Cardiac muscle cell (in vitro differentiated cells and primary cell): ENCODE measurements at regions not wholly inside any gene's neighbourhood (a gene's known extent, or its start where the extent isn't known, plus 50 kb on each side); places are given as distances from the start of the nearest gene placed in this dataset.
"Not testable (repeated sequence)": the region's sequence is repeated elsewhere in the genome, so short reads cannot be mapped to it uniquely, and the experiment has no call there.

ENCODE experiments used
- DNase-seq, 2 donors: peaks; one replicate each; pipeline versions ENCODE4 v3.0.0 to v3.0.0-alpha.2; 2010 to 2017; ENCODE audit warnings: low read depth in 1 of 2, low spot score in 1 of 2
- H3K27ac ChIP-seq: fragments of 200-600 bp; sonication (generic); 2 replicates; pipeline ENCODE4 v1.5.1; 2016
- H3K27me3 ChIP-seq: fragments of 200-600 bp; sonication (generic); 2 replicates; pipeline ENCODE4 v1.6.0; 2016; ENCODE audit warnings: control low read depth
- H3K36me3 ChIP-seq: fragments of 200-600 bp; sonication (generic); 2 replicates; pipeline ENCODE4 v1.5.1; 2016; ENCODE audit warnings: control low read depth
- H3K4me1 ChIP-seq: fragments of 200-600 bp; sonication (generic); 2 replicates; pipeline ENCODE4 v1.8.1; 2017; ENCODE audit warnings: low read depth, mild to moderate bottlenecking, mixed run types
- H3K4me3 ChIP-seq: fragments of 200-600 bp; sonication (generic); 2 replicates; pipeline ENCODE4 v1.5.1; 2016; ENCODE audit warnings: mild to moderate bottlenecking
- H3K9me3 ChIP-seq: fragments of 200-600 bp; sonication (generic); 2 replicates; pipeline ENCODE4 v1.5.1; 2017; ENCODE audit warnings: low read depth, mild to moderate bottlenecking, control low read depth
- TF ChIP-seq, protein P1 (sequence below): IDR thresholded peaks from 2 replicates; pipeline ENCODE4 v1.5.1; 2012; ENCODE audit warnings: low read depth, mild to moderate bottlenecking, low read length

DNA sequence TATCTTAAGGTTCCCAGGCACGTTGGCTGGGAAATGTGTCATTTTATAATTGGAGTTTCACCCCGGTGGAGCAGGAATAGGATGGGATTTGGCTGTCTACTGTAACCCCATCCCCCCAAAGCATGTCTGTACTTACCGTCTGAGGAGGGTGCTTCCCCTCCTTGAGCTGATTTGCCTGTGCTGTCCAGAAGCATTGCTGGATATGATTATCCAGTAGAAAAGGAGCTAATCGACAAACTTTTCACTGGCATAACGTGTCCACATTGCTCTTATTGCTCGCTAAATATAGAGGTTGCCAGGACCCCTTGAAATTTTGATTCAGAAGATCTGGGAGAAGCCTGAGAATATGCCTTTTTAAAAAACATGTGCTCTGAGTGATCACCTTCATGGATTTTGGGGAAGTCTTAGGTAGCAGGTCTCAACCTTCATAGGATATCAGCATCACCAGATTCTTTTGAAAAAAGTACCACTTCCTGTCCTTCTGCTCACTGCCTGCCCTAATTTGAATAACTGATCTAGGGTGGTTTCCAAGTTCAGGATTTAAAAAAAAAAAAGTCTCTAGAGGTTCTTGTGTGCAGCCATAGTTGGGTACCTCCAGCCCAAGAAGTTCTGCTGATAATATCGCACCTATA lies 80.4 kb upstream of the KCNA1 start:
- H3K9me3 ChIP-seq, result no peaks in the 10 kb centered on the region
- TF ChIP-seq, protein P1, sequence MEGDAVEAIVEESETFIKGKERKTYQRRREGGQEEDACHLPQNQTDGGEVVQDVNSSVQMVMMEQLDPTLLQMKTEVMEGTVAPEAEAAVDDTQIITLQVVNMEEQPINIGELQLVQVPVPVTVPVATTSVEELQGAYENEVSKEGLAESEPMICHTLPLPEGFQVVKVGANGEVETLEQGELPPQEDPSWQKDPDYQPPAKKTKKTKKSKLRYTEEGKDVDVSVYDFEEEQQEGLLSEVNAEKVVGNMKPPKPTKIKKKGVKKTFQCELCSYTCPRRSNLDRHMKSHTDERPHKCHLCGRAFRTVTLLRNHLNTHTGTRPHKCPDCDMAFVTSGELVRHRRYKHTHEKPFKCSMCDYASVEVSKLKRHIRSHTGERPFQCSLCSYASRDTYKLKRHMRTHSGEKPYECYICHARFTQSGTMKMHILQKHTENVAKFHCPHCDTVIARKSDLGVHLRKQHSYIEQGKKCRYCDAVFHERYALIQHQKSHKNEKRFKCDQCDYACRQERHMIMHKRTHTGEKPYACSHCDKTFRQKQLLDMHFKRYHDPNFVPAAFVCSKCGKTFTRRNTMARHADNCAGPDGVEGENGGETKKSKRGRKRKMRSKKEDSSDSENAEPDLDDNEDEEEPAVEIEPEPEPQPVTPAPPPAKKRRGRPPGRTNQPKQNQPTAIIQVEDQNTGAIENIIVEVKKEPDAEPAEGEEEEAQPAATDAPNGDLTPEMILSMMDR, result no peak

DNA sequence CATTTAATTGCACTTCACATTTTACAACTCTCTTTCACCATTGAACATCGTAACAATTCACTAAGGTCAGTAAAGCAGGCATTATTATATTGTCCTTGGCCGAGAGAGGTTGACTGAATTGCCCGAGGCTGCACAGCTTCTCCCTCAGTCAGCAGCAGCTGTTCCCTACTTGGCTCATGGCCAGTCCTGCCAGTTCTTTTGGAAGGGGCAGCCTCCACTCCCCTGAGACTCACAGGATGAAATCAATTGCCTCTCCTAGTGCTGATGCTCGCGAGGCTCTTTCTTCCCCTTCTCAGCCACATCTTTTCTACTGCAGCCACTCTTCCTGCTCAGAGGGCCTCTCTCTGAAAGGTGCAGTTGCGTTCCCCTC lies 79.9 kb upstream of the KCNA1 start:
- H3K36me3 ChIP-seq, result no peaks in the 10 kb centered on the region
- no peak overlapping the region for H3K4me3 ChIP-seq
- H3K9me3 ChIP-seq, result no peaks in the 10 kb centered on the region
- no peak for DNase-seq
- peaks cover 5% of the 10 kb centered on the region for H3K4me1 ChIP-seq
- TF ChIP-seq, protein P1, result no peak
- H3K27ac ChIP-seq, result no peak overlapping the region
- peaks cover 10% of the 10 kb centered on the region for H3K27me3 ChIP-seq

More for the DNA sequence above, 80.4 kb upstream of the KCNA1 start:
- H3K27ac ChIP-seq, result no peak overlapping the region
- H3K36me3 ChIP-seq, result no peaks in the 10 kb centered on the region
- H3K27me3 ChIP-seq, result peaks cover 10% of the 10 kb centered on the region
- no peak overlapping the region for H3K4me3 ChIP-seq
- peaks cover 5% of the 10 kb centered on the region for H3K4me1 ChIP-seq
- DNase-seq, result no peak

DNA sequence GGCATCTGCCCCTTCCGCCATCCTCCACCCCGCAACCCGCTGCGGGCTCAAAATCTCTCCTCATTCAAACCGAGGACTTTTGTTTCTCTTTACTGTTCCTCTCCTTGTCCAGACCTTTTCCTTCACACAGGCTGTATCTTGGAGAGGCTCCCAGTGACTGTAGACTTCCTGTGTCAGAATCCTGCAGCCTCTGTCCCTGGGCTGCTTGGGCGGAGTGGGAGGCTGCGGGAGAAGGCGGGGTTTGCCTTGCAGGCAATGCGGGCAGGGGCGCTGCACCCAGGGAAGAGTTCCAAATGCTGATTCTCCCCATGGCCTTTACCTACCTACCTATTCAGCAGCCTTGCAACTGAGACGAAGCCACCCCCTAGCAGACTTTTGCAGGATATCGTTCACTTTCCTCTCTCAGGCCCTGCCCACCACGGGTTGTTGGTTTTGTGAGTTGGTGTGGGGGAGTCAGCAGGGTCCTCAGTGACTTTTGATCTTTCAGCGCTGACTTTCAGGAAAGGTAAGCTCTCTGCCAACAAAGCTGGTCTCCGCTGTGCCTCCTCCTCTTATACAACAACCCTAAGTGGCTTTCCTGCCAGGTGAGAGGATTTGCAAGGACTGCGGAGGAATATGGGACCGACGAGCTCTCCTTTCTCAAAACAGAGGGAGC lies 79.0 kb upstream of the KCNA1 start:
- Histone ChIP-seq H3K27me3 (peaks cover 10% of the 10 kb centered on the region), H3K4me3 (no peak overlapping the region), H3K9me3 (no peaks in the 10 kb centered on the region), H3K36me3 (no peaks in the 10 kb centered on the region), H3K4me1 (no peaks in the 10 kb centered on the region), H3K27ac (no peak overlapping the region)
- peak in 1 of 2 donors; percentile 35 for DNase-seq
- TF ChIP-seq, protein P1, result no peak

DNA sequence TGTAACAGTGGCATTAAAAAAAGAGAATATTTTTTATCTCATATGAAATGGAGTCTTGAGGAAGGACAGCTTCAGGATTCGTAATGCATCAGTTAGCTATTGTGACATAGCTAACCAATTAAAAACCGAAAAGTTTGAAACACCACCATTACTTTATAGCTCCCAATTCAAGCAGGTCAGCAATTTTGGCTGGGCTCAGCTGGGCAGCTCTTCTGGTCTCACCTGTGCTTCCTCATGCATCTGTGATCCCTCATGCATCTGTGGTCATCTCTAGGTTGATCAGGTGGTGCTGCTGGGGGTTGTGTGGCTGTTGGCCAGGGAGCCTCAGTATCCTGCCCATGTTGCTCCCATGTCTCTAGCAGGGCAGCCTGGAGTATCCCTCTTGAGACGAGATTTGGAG lies 76.7 kb upstream of the KCNA1 start:
- no peak for DNase-seq
- Histone ChIP-seq H3K4me3 (no peak overlapping the region), H3K27ac (no peak overlapping the region), H3K36me3 (no peaks in the 10 kb centered on the region), H3K27me3 (no peaks in the 10 kb centered on the region), H3K9me3 (no peaks in the 10 kb centered on the region), H3K4me1 (no peaks in the 10 kb centered on the region)
- TF ChIP-seq, protein P1, result no peak

DNA sequence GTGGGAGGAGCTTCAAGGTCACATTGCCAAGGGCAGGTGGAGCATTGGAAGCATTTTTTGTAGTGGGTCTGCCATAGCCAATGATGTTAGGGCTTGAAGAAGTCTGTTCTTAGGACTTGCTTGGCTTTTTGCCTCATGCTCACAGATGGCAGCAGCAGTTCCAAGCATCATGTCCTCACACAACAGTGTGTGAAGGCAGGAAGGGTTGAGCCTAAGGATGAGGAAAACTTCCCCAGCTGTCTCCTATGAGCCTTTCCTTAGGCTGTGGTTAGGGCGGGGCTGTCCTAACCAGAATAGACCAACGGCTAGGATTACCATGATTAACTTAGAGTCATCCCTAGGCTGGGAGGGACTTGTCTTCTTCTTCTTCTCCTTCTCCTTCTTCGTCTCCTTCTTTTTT lies 76.2 kb upstream of the KCNA1 start:
- Histone ChIP-seq H3K27ac (no peak overlapping the region), H3K4me1 (no peaks in the 10 kb centered on the region), H3K27me3 (no peaks in the 10 kb centered on the region), H3K9me3 (no peaks in the 10 kb centered on the region), H3K4me3 (no peak overlapping the region), H3K36me3 (no peaks in the 10 kb centered on the region)
- DNase-seq, result no peak
- TF ChIP-seq, protein P1, result no peak

DNA sequence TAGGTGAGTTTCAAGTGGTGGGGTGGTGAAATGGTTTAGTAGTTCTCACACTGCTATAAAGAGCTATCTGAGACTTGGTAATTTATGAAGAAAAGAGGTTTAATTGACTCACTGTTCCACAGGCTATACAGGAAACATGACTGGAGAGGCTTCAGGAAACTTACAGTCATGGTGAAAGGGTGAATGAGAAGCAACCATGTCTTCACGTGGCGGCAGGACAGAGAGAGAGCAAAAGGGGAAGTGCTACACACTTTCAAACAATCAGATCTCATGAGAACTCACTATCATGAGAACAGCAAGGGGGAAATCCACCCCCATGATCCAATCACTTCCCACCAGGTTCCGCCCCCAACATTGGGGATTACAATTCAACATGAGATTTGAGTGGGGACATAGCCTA lies 67.3 kb upstream of the KCNA1 start:
- not testable (repeated sequence) for H3K27me3 ChIP-seq, DNase-seq, H3K9me3 ChIP-seq, H3K4me1 ChIP-seq, H3K27ac ChIP-seq, H3K36me3 ChIP-seq, H3K4me3 ChIP-seq
